GM19452 (cell line): ENCODE measurements at regions not wholly inside any gene's neighbourhood (a gene's known extent, or its start where the extent isn't known, plus 50 kb on each side); places are given as distances from the start of the nearest gene placed in this dataset.
"Not testable (repeated sequence)": the region's sequence is repeated elsewhere in the genome, so short reads cannot be mapped to it uniquely, and the experiment has no call there.

Experiments used
- ATAC-seq: cut with Tn5 transposase; IDR thresholded peaks from one replicate; pipeline ENCODE4 v1.9.1; 2021; ENCODE audit not compliant: unreplicated experiment

GRCh38 chr18:65671621-65672415 lies 79.0 kb upstream of the CDH7 start:
- ATAC-seq, result no peak

- not testable (repeated sequence) for ATAC-seq
Observed at GRCh38 chr18:65670145-65670544, 80.7 kb upstream of the CDH7 start.

GRCh38 chr18:65661391-65661790 lies 89.4 kb upstream of the CDH7 start:
- no peak for ATAC-seq

GRCh38 chr18:65659912-65660311 lies 90.9 kb upstream of the CDH7 start:
- no peak for ATAC-seq

GRCh38 chr18:65659312-65659711 lies 91.5 kb upstream of the CDH7 start:
- no peak for ATAC-seq

- no peak for ATAC-seq
Observed at GRCh38 chr18:65651192-65651591, 99.6 kb upstream of the CDH7 start.

GRCh38 chr18:65632236-65632635 lies 118.6 kb upstream of the CDH7 start:
- no peak for ATAC-seq

GRCh38 chr18:65631766-65632165 lies 119.0 kb upstream of the CDH7 start:
- no peak for ATAC-seq

- ATAC-seq, result no peak
Observed at GRCh38 chr18:65628390-65628789, 122.4 kb upstream of the CDH7 start.

GRCh38 chr18:65623676-65624075 lies 127.1 kb upstream of the CDH7 start:
- no peak for ATAC-seq

GRCh38 chr18:65622436-65622835 lies 128.4 kb upstream of the CDH7 start:
- ATAC-seq, result no peak

GRCh38 chr18:65620076-65620696 lies 130.6 kb upstream of the CDH7 start:
- ATAC-seq, result no peak

GRCh38 chr18:65610939-65611338 lies 139.9 kb upstream of the CDH7 start:
- no peak for ATAC-seq

- no peak for ATAC-seq
Observed at GRCh38 chr18:65608471-65608870, 142.3 kb upstream of the CDH7 start.

GRCh38 chr18:65607161-65607560 lies 143.7 kb upstream of the CDH7 start:
- no peak for ATAC-seq

- no peak for ATAC-seq
Observed at GRCh38 chr18:65606551-65607130, 144.2 kb upstream of the CDH7 start.

- ATAC-seq, result not testable (repeated sequence)
Observed at GRCh38 chr18:65605352-65605751, 145.5 kb upstream of the CDH7 start.

GRCh38 chr18:65601775-65602174 lies 149.0 kb upstream of the CDH7 start:
- no peak for ATAC-seq

GRCh38 chr18:65592435-65592834 lies 158.4 kb upstream of the CDH7 start:
- no peak for ATAC-seq

- ATAC-seq, result no peak
Observed at GRCh38 chr18:65587491-65587890, 163.3 kb upstream of the CDH7 start.

- not testable (repeated sequence) for ATAC-seq
Observed at GRCh38 chr18:65582094-65582493, 168.7 kb upstream of the CDH7 start.

GRCh38 chr18:65568866-65569265 lies 181.9 kb upstream of the CDH7 start:
- no peak for ATAC-seq
